ENCODE measurements at regions not wholly inside any gene's neighbourhood (a gene's known extent, or its start where the extent isn't known, plus 50 kb on each side); places are given as distances from the start of the nearest gene placed in this dataset.
A peak's percentile ranks its signal among the peaks of the same experiment; 100 is the strongest.

DNA sequence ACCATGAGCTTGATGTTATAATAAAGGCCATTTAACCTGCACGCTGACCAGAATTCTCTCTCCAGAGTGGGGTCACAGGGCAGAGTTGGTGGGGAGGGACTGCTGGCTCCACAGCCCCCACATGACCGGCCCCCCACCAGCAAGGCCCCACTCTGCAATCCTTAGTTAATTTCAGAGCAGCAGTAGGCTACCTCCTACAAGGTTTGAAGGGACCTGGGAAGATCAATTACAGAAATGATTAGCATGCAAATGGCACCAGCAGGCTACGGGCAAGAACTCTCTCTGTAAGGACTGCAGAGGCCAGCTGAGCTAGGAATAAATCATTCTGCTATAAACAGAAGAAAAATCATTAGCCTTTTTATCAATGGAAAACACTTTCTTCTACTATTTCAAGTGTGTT is 135.3 kb downstream of the C1D start:
- no peak overlapping the region for H3K27ac ChIP-seq
- no peak for DNase-seq
- 71 to 74% methylated on average over 3 of the region's 3 CpGs for WGBS, 2 donors
- peaks cover under 1 to 6% of the 10 kb centered on the region in 2 donors for H3K4me1 ChIP-seq
- no peak overlapping the region for H3K4me3 ChIP-seq (replicated peaks in 1 of 3)
- H3K9me3 ChIP-seq, result no peaks in the 10 kb centered on the region
- TF ChIP-seq CTCF (IDR thresholded peaks at IDR 0.05) (no peak), POLR2A (IDR thresholded peaks at IDR 0.05) (no peak)
- no peaks in the 10 kb centered on the region for H3K36me3 ChIP-seq
- H3K27me3 ChIP-seq, result no peaks in the 10 kb centered on the region
- intact Hi-C loops (cut with DNase I), result no loop called here

DNA sequence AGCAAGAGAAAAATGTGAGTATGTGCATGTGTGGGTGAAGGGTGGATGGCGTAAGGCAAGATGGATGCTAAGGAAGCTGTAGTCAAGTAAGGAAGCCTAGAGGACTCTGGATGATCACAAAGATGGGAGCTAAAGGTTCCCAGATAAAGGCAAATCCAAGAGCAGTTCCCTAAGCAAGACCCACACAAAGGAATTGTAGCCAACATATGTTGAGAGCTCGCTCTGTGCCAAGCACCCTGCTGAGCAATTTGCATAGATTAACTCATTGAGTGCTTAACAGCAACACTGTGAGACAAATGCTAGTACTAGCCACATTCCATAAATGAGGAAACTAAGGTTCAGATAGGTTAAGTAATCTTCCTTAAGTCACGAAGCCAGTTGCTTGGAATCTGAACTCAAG is 132.6 kb downstream of the C1D start:
- intact Hi-C loops (cut with DNase I), result no loop called here
- Histone ChIP-seq H3K4me1 (no peaks in the 10 kb centered on the region), H3K4me3 (replicated peaks in 1 of 3) (no peak overlapping the region), H3K36me3 (no peaks in the 10 kb centered on the region), H3K9me3 (no peaks in the 10 kb centered on the region), H3K27ac (no peak overlapping the region), H3K27me3 (no peaks in the 10 kb centered on the region)
- 74 to 82% methylated on average over 3 of the region's 3 CpGs for WGBS, 2 donors
- TF ChIP-seq CTCF (IDR thresholded peaks at IDR 0.05) (no peak), POLR2A (IDR thresholded peaks at IDR 0.05) (no peak)
- no peak for DNase-seq

GRCh38 chr2:67936969-67937368 is 125.8 kb downstream of the C1D start:
- TF ChIP-seq CTCF (IDR thresholded peaks at IDR 0.05), result no peak
- no peak for TF ChIP-seq POLR2A (IDR thresholded peaks at IDR 0.05)
- no peaks in the 10 kb centered on the region for H3K36me3 ChIP-seq
- H3K9me3 ChIP-seq, result no peaks in the 10 kb centered on the region
- no peak for DNase-seq
- H3K4me3 ChIP-seq (replicated peaks in 1 of 3), result no peak overlapping the region
- no peaks in the 10 kb centered on the region for H3K4me1 ChIP-seq
- H3K27ac ChIP-seq, result no peak overlapping the region
- 92 to 94% methylated on average over 3 of the region's 3 CpGs for WGBS, 2 donors
- intact Hi-C loops (cut with DNase I), result no loop called here
- H3K27me3 ChIP-seq, result no peaks in the 10 kb centered on the region

GRCh38 chr2:67938053-67938452 is 124.8 kb downstream of the C1D start:
- Histone ChIP-seq H3K4me1 (no peaks in the 10 kb centered on the region), H3K9me3 (no peaks in the 10 kb centered on the region), H3K27ac (no peak overlapping the region), H3K36me3 (no peaks in the 10 kb centered on the region), H3K27me3 (no peaks in the 10 kb centered on the region), H3K4me3 (replicated peaks in 1 of 3) (no peak overlapping the region)
- no peak for DNase-seq
- no peak for TF ChIP-seq POLR2A (IDR thresholded peaks at IDR 0.05)
- TF ChIP-seq CTCF (IDR thresholded peaks at IDR 0.05), result no peak
- WGBS, 2 donors, result 63 to 68% methylated on average over 2 of the region's 2 CpGs
- intact Hi-C loops (cut with DNase I), result no loop called here

GRCh38 chr2:67945056-67945455 is 117.7 kb downstream of the C1D start:
- WGBS, 2 donors, result 92 to 95% methylated on average over 4 of the region's 4 CpGs
- H3K4me1 ChIP-seq, result peaks cover 0 to 6% of the 10 kb centered on the region in 2 donors
- H3K27me3 ChIP-seq, result no peaks in the 10 kb centered on the region
- no peak for TF ChIP-seq POLR2A (IDR thresholded peaks at IDR 0.05)
- no peak for DNase-seq
- H3K27ac ChIP-seq, result no peak overlapping the region
- H3K36me3 ChIP-seq, result no peaks in the 10 kb centered on the region
- intact Hi-C loops (cut with DNase I), result no loop called here
- H3K4me3 ChIP-seq (replicated peaks in 1 of 3), result no peak overlapping the region
- no peaks in the 10 kb centered on the region for H3K9me3 ChIP-seq

- intact Hi-C loops (cut with DNase I), result no loop called here
- H3K27ac ChIP-seq, result no peak overlapping the region
- TF ChIP-seq CTCF (IDR thresholded peaks at IDR 0.05), result no peak
- no peak for TF ChIP-seq POLR2A (IDR thresholded peaks at IDR 0.05)
- H3K4me1 ChIP-seq, result peaks cover 0 to 6% of the 10 kb centered on the region in 2 donors
- no peaks in the 10 kb centered on the region for H3K9me3 ChIP-seq
- H3K36me3 ChIP-seq, result no peaks in the 10 kb centered on the region
- no peak overlapping the region for H3K4me3 ChIP-seq (replicated peaks in 1 of 3)
- DNase-seq, result peak in 1 of 2 donors; percentile 4
- H3K27me3 ChIP-seq, result no peaks in the 10 kb centered on the region
- WGBS, 2 donors, result 24 to 36% methylated on average over 4 of the region's 4 CpGs
These were observed 116.9 kb downstream of the C1D start for GRCh38 chr2:67945940-67946339.
